Mesothelial cell of epicardium (in vitro differentiated cells): ENCODE measurements at regions not wholly inside any gene's neighbourhood (a gene's known extent, or its start where the extent isn't known, plus 50 kb on each side); places are given as distances from the start of the nearest gene placed in this dataset.

ENCODE experiments used
- DNase-seq, 2 experiments: peaks; one replicate each; pipeline ENCODE4 v3.0.0; 2021; ENCODE audit warnings: low spot score in 2 of 2; ENCODE audit not compliant: unreplicated experiment in 2 of 2
- H3K27ac Mint-ChIP-seq: 2 replicates; pipeline ENCODE4 v1.8.0; 2021; ENCODE audit warnings: mixed read lengths
- H3K27me3 Mint-ChIP-seq: 2 replicates; pipeline ENCODE4 v1.8.0; 2021; ENCODE audit warnings: low read depth, mixed read lengths
- H3K36me3 Mint-ChIP-seq: 2 replicates; pipeline ENCODE4 v1.8.0; 2021; ENCODE audit warnings: mixed read lengths
- H3K4me1 Mint-ChIP-seq: 2 replicates; pipeline ENCODE4 v1.8.0; 2021; ENCODE audit warnings: mixed read lengths
- H3K4me3 Mint-ChIP-seq: 2 replicates; pipeline ENCODE4 v1.8.0; 2021; ENCODE audit warnings: mild to moderate bottlenecking, moderate library complexity, mixed read lengths
- H3K9me3 Mint-ChIP-seq: 2 replicates; pipeline ENCODE4 v1.8.0; 2021; ENCODE audit warnings: mixed read lengths
- CTCF ChIP-seq: fragments of 200-600 bp; sonication (generic); IDR thresholded peaks from one replicate; pipeline ENCODE4 v1.5.0; 2021; ENCODE audit warnings: antibody characterized with exemption; ENCODE audit not compliant: unreplicated experiment

- Mint-ChIP-seq H3K36me3 (no peaks in the 10 kb centered on the region), H3K27me3 (peaks cover 2% of the 10 kb centered on the region), H3K4me3 (no peak overlapping the region), H3K4me1 (no peaks in the 10 kb centered on the region), H3K27ac (no peak overlapping the region), H3K9me3 (no peaks in the 10 kb centered on the region)
- no peak for DNase-seq
- TF ChIP-seq CTCF = no peak
Observed at GRCh38 chr9:31821583-31821982, 562.9 kb upstream of the ACO1 start.

DNA sequence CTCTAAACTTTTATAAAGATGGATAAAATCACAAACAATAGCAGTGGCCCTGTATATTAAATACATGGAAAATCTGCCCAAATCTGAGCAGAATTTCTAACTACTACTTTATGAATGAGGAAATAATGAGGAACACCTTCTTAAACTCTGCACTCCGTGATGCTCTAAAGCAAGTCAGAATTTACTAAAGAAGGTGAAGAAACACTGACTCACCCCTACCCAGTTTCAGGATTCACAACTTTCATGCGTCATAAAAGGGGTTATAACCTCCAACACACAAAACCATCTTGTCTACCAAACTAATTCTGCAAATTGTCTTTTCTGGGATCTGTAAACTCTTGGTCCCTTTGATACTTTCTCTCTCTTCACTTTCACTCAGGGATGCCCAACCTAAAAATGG, 561.1 kb upstream of the ACO1 start:
- H3K4me1 Mint-ChIP-seq = no peaks in the 10 kb centered on the region
- DNase-seq = no peak
- H3K4me3 Mint-ChIP-seq = no peak overlapping the region
- no peaks in the 10 kb centered on the region for H3K9me3 Mint-ChIP-seq
- no peak for TF ChIP-seq CTCF
- no peaks in the 10 kb centered on the region for H3K36me3 Mint-ChIP-seq
- H3K27ac Mint-ChIP-seq = no peak overlapping the region
- peaks cover 2% of the 10 kb centered on the region for H3K27me3 Mint-ChIP-seq

DNA sequence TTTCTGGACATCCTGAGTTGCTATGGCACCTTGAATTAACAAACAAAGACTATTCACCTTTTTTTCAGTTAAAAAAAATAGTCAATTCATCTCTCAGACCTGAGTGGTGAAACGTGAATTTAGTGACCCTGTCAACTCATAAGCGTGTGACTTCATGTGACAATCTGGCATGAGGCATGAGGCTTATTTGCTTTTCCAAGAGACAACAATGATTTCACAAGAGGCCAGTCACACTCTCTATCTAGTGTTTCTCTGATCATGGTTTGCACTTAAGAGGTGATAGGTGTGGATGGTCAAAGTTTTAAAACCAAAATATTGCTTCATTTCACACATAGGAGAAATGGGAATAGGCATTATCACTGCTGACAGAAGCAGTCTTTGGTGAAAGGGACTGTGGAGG, 559.6 kb upstream of the ACO1 start:
- H3K4me3 Mint-ChIP-seq = no peak overlapping the region
- H3K4me1 Mint-ChIP-seq = no peaks in the 10 kb centered on the region
- no peak overlapping the region for H3K27ac Mint-ChIP-seq
- TF ChIP-seq CTCF = no peak
- no peak for DNase-seq
- H3K9me3 Mint-ChIP-seq = no peaks in the 10 kb centered on the region
- H3K27me3 Mint-ChIP-seq = peaks cover 2% of the 10 kb centered on the region
- H3K36me3 Mint-ChIP-seq = no peaks in the 10 kb centered on the region

GRCh38 chr9:31837211-31837610, 547.2 kb upstream of the ACO1 start:
- Mint-ChIP-seq H3K9me3 (no peaks in the 10 kb centered on the region), H3K4me1 (peaks cover 3% of the 10 kb centered on the region), H3K27me3 (peaks cover 6% of the 10 kb centered on the region), H3K36me3 (no peaks in the 10 kb centered on the region), H3K27ac (no peak overlapping the region), H3K4me3 (no peak overlapping the region)
- no peak for TF ChIP-seq CTCF
- DNase-seq = no peak

DNA sequence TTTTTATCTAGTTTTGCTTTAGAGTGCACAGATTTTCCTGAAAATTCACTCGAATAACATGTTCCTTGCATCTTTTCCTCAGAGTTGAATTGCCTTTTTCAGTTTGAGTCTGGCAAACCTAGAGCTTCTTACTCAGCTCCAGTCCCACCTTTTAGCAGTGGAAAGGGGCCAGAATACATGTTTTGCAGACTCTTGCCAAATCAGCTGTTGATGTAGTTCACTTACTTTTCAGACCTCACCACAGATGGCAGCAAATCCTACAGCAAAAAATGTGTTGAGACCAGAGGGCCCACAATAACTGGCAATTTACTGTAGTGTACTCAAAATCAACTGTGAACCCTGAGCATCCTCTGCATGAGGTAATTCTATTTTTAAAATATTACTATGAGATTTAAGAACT, 545.2 kb upstream of the ACO1 start:
- Mint-ChIP-seq H3K4me1 (peaks cover 3% of the 10 kb centered on the region), H3K4me3 (no peak overlapping the region), H3K27ac (no peak overlapping the region), H3K27me3 (peaks cover 4% of the 10 kb centered on the region), H3K9me3 (no peaks in the 10 kb centered on the region), H3K36me3 (no peaks in the 10 kb centered on the region)
- DNase-seq = no peak
- TF ChIP-seq CTCF = no peak

- TF ChIP-seq CTCF = no peak
- no peak for DNase-seq
- no peak overlapping the region for H3K27ac Mint-ChIP-seq
- H3K27me3 Mint-ChIP-seq = peaks cover 4% of the 10 kb centered on the region
- no peaks in the 10 kb centered on the region for H3K9me3 Mint-ChIP-seq
- peaks cover 3% of the 10 kb centered on the region for H3K4me1 Mint-ChIP-seq
- no peak overlapping the region for H3K4me3 Mint-ChIP-seq
- H3K36me3 Mint-ChIP-seq = no peaks in the 10 kb centered on the region
Observed at GRCh38 chr9:31840702-31841101, 543.7 kb upstream of the ACO1 start.
